ENCODE measurements at regions not wholly inside any gene's neighbourhood (a gene's known extent, or its start where the extent isn't known, plus 50 kb on each side); places are given as distances from the start of the nearest gene placed in this dataset.

DNA sequence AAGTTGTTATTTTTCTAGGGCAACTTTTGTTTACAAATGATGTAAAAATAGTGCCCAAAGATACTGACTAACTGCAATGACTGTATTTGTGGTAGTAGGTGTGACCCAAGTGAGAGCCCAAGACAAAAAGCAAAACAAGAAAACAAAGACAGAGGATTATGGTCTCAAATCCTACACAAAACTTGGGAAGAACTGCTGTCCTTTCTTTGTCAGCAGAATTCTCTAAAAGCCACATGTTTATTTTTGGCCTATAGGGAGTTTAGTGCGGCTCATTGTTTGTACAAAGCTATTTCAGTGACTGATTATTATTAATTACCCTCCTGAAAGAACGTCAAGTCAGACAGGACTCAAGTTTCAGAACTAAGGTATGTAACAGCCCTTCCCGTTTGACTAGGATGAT is 509.2 kb upstream of the SLC35B3 start:
- H3K36me3 ChIP-seq (ENCODE audit: control insufficient read depth, insufficient read depth, low read length) = no peaks in the 10 kb centered on the region
- H2AK9ac ChIP-seq (replicated peaks; ENCODE audit: low read depth, low read length, poor library complexity) = no peak overlapping the region
- no peak overlapping the region for H3K4me2 ChIP-seq (ENCODE audit: low read depth, low read length)
- no peak overlapping the region for H2BK120ac ChIP-seq (ENCODE audit: low read depth, low read length)
- H3K14ac ChIP-seq (replicated peaks; ENCODE audit: low read depth, low read length) = no peak overlapping the region
- no peak overlapping the region for H4K8ac ChIP-seq (ENCODE audit: low read depth in 2 of 2, low read length in 2 of 2)
- in situ Hi-C loops (cut with MboI; ENCODE audit: low sequenced_read_pairs) = no loop called here
- no peak overlapping the region for H3K27ac ChIP-seq (ENCODE audit: insufficient read depth, low read length)
- H3K9ac ChIP-seq (ENCODE audit: low read depth, low read length) = no peak overlapping the region
- H3K18ac ChIP-seq (ENCODE audit: low read depth, low read length) = no peak overlapping the region
- H3K23ac ChIP-seq (ENCODE audit: low read depth, low read length) = no peak overlapping the region
- no peaks in the 10 kb centered on the region for H3K27me3 ChIP-seq (ENCODE audit: control insufficient read depth, insufficient read depth, low read length)
- intact Hi-C loops (cut with micrococcal nuclease) = no loop called here
- TF ChIP-seq MAFK (IDR thresholded peaks at IDR 0.05; ENCODE audit: low read depth, low read length) (no peak), MXI1 (IDR thresholded peaks at IDR 0.05; ENCODE audit: borderline replicate concordance, low read depth, low read length) (no peak), RFX5 (IDR thresholded peaks at IDR 0.05; ENCODE audit: low read depth, low read length) (no peak), CEBPB (IDR thresholded peaks at IDR 0.05; ENCODE audit: low read depth, low read length) (no peak), CHD1 (IDR thresholded peaks at IDR 0.05; ENCODE audit: low read depth, low read length) (no peak), SMC3 (IDR thresholded peaks at IDR 0.05; ENCODE audit: low read depth, low read length) (no peak), RCOR1 (IDR thresholded peaks at IDR 0.05; ENCODE audit: insufficient replicate concordance, low read length) (no peak), USF2 (IDR thresholded peaks at IDR 0.05; ENCODE audit: low read depth, low read length) (no peak), MAZ (IDR thresholded peaks at IDR 0.05; ENCODE audit: borderline replicate concordance, low read depth, low read length) (no peak), FOS (IDR thresholded peaks at IDR 0.05; ENCODE audit: low read depth, low read length) (no peak), RAD21 (IDR thresholded peaks at IDR 0.05; ENCODE audit: low read length) (no peak), BHLHE40 (IDR thresholded peaks at IDR 0.05; ENCODE audit: low read depth, low read length) (no peak), NFE2L2 (IDR thresholded peaks at IDR 0.05; ENCODE audit: low read depth, low read length) (no peak), POLR2A (IDR thresholded peaks at IDR 0.05; ENCODE audit: low read depth, low read length) (no peak)
- TF ChIP-seq, protein P1, sequence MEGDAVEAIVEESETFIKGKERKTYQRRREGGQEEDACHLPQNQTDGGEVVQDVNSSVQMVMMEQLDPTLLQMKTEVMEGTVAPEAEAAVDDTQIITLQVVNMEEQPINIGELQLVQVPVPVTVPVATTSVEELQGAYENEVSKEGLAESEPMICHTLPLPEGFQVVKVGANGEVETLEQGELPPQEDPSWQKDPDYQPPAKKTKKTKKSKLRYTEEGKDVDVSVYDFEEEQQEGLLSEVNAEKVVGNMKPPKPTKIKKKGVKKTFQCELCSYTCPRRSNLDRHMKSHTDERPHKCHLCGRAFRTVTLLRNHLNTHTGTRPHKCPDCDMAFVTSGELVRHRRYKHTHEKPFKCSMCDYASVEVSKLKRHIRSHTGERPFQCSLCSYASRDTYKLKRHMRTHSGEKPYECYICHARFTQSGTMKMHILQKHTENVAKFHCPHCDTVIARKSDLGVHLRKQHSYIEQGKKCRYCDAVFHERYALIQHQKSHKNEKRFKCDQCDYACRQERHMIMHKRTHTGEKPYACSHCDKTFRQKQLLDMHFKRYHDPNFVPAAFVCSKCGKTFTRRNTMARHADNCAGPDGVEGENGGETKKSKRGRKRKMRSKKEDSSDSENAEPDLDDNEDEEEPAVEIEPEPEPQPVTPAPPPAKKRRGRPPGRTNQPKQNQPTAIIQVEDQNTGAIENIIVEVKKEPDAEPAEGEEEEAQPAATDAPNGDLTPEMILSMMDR (conservative IDR thresholded peaks at IDR 0.05; ENCODE audit: low read depth, low read length) = no peak
- TF ChIP-seq, protein P2, sequence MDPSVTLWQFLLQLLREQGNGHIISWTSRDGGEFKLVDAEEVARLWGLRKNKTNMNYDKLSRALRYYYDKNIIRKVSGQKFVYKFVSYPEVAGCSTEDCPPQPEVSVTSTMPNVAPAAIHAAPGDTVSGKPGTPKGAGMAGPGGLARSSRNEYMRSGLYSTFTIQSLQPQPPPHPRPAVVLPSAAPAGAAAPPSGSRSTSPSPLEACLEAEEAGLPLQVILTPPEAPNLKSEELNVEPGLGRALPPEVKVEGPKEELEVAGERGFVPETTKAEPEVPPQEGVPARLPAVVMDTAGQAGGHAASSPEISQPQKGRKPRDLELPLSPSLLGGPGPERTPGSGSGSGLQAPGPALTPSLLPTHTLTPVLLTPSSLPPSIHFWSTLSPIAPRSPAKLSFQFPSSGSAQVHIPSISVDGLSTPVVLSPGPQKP (IDR thresholded peaks at IDR 0.05; ENCODE audit: borderline replicate concordance, low read depth, low read length) = no peak
- no peak overlapping the region for H4K91ac ChIP-seq (ENCODE audit: insufficient read depth, low read depth, low read length)
- no peak overlapping the region for H4K5ac ChIP-seq (ENCODE audit: low read depth, low read length)
- ATAC-seq (ENCODE audit: low read depth) = no peak
- no peak for DNase-seq
- POLR2A ChIA-PET (ENCODE audit: unreplicated experiment) = no interaction called here
- peaks cover 11% of the 10 kb centered on the region for H3K9me3 ChIP-seq (ENCODE audit: control insufficient read depth, insufficient read depth, low read length)
- no peak overlapping the region for H2BK20ac ChIP-seq (ENCODE audit: low read depth, low read length)
- H4K20me1 ChIP-seq (ENCODE audit: insufficient read depth, low read length) = no peaks in the 10 kb centered on the region
- H3K9me1 ChIP-seq (ENCODE audit: insufficient read depth, low read length) = no peaks in the 10 kb centered on the region
- CTCF ChIA-PET = no interaction called here
- H2BK5ac ChIP-seq (ENCODE audit: low read depth, low read length, poor library complexity, severe bottlenecking) = no peak overlapping the region
- H3K4me3 ChIP-seq (ENCODE audit: insufficient read depth, low read depth, low read length) = no peak overlapping the region
- no peak overlapping the region for H3K4ac ChIP-seq (ENCODE audit: low read depth, low read length)
- H3K4me1 ChIP-seq (ENCODE audit: control insufficient read depth, insufficient read depth, low read length) = no peaks in the 10 kb centered on the region
- no peak overlapping the region for H2AK5ac ChIP-seq (ENCODE audit: low read depth, low read length)
- no peak overlapping the region for H3K56ac ChIP-seq (ENCODE audit: extremely low read depth, insufficient read depth, low read length)
- no peaks in the 10 kb centered on the region for H3K79me1 ChIP-seq (ENCODE audit: low read depth in 1 of 2, low read length in 2 of 2)
- BruUV-seq (replicated peaks) = no TSS peak
- dilution Hi-C loops (cut with HindIII; ENCODE audit: low sequenced_read_pairs, unreplicated experiment) = no loop called here
- H2BK15ac ChIP-seq (ENCODE audit: low read depth, low read length) = no peak overlapping the region
- no CpG with 5 or more reads among the region's 3 CpGs for WGBS, 2 experiments (ENCODE audit: extremely low coverage in 2 of 2, insufficient read length in 1 of 2)
- no peak overlapping the region for H2AFZ ChIP-seq (replicated peaks; ENCODE audit: low read length, poor library complexity)
